Upper lobe of left lung (tissue), 6 donors: ENCODE measurements at regions not wholly inside any gene's neighbourhood (a gene's known extent, or its start where the extent isn't known, plus 50 kb on each side); places are given as distances from the start of the nearest gene placed in this dataset.
A peak's percentile ranks its signal among the peaks of the same experiment; 100 is the strongest.

Experiments used
- ATAC-seq, 2 donors: fragments of 200-7000 bp; cut with Tn5 transposase; one replicate each; pipeline ENCODE4 v1.9.1; 2022; ENCODE audit warnings: mild to moderate bottlenecking in 2 of 2, moderate library complexity in 2 of 2; ENCODE audit not compliant: low FRiP score in 2 of 2
- DNase-seq, 2 donors: peaks; one replicate each; pipeline ENCODE4 v3.0.0-alpha.2; 2019 to 2020
- H3K27ac ChIP-seq, 4 donors: fragments of 200-600 bp; sonication (generic); one replicate each; pipeline ENCODE4 v1.5.1; 2016 to 2019
- H3K27me3 ChIP-seq, 4 donors: fragments of 200-600 bp; sonication (generic); one replicate each; pipeline ENCODE4 v1.5.1; 2017 to 2019
- H3K36me3 ChIP-seq, 4 donors: fragments of 200-600 bp; sonication (generic); one replicate each; pipeline ENCODE4 v1.5.1; 2016 to 2019
- H3K4me1 ChIP-seq, 4 donors: fragments of 200-600 bp; sonication (generic); one replicate each; pipeline ENCODE4 v1.5.1; 2018 to 2019
- H3K4me3 ChIP-seq, 4 donors: fragments of 200-600 bp; sonication (generic); one replicate each; pipeline ENCODE4 v1.5.1; 2017 to 2019; ENCODE audit warnings: mild to moderate bottlenecking in 2 of 4, moderate library complexity in 1 of 4
- H3K9me3 ChIP-seq, 4 donors: fragments of 200-600 bp; sonication (generic); one replicate each; pipeline ENCODE4 v1.5.1; 2018 to 2019
- CTCF ChIP-seq, 6 experiments: fragments of 450-650 bp in 4 of 6; fragments of 200-600 bp in 2 of 6; sonication (generic) in 2 of 6; IDR thresholded peaks; one replicate each; pipeline ENCODE4 v1.5.1; 2016 to 2019; ENCODE audit warnings: antibody characterized with exemption in 6 of 6
- EP300 ChIP-seq, 4 donors: sonication (generic); formaldehyde crosslinking; IDR thresholded peaks; one replicate each; pipeline ENCODE4 v1.5.1; 2017; ENCODE audit warnings: antibody characterized with exemption in 4 of 4, control low read depth in 2 of 4
- POLR2A ChIP-seq, 4 donors: fragments of 450-650 bp; IDR thresholded peaks; one replicate each; pipeline ENCODE4 v1.5.1; 2016 to 2017; ENCODE audit warnings: antibody characterized with exemption in 4 of 4, mild to moderate bottlenecking in 2 of 4
- POLR2AphosphoS5 ChIP-seq, 2 donors: sonication (generic); formaldehyde crosslinking; IDR thresholded peaks; one replicate each; pipeline ENCODE4 v1.5.1; 2017; ENCODE audit warnings: antibody characterized with exemption in 2 of 2
- WGBS, 2 donors: methylation state at CpG; one replicate each; pipeline ENCODE4 v1.1.5; 2017 to 2018; 5-methylcytosine and 5-hydroxymethylcytosine counted together
- donor health status: DM: no; HTN: no; CAD: no; lungs with moderate emphysema.
- donor health status: DM: no; HTN: yes; CAD: no; lungs with severe emphysema.

DNA sequence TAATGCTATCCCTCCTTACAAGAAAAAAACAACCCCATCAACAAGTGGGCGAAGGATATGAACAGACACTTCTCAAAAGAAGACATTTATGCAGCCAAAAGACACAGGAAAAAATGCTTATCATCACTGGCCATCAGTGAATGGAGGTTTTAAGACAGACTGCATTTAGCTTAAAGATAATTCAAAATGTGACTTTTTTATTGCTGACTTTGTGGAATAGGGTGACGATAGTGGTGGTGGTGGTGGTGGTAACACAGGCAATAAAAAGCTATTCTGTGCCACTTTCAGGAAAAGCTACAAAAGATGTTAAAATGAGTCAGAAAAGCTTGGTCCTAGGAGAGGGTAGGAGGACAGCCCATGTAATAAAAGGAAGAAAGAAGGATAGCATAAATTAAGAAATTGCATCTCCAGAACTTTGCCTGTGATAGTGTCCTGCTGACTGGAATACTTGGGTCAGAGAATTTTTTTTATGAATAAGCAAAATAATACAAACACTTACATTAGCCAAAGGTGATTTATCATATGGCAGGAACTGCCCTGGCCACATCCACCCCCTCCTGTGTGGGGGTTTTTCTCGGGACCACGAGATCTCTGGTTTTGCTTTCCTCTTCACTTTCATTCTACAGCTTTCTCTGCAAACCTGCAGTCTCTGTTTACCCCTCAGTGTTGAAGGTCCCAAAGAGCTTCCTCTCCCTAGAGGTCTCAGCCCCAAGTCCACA, 186.7 kb downstream of the DRD1 start:
- H3K36me3 ChIP-seq, result no peaks in the 10 kb centered on the region
- 62 to 81% methylated on average over 4 of the region's 4 CpGs for WGBS, 2 donors

DNA sequence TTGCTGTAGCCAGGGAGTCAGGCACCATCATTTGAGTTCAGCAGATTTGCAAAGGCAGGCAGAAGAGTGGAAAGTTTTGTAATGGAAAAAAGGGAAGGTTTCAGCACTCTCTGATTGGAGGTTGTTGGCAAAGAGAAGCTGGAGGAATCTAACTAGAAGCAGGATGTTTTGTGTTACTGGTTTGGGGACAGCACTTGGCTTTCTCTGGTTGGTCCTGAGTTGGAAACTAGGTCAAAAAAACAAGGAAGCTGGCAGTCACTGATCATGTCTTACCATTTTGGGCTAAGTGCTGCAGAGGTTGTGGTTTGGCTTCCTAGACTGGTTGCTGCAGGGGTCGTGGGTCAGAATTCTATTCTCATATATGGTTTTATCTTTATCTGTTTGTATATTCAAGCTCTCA, 189.8 kb downstream of the DRD1 start:
- no peaks in the 10 kb centered on the region for H3K27me3 ChIP-seq
- peaks cover 0 to 6% (median 0%) of the 10 kb centered on the region in 4 donors for H3K4me1 ChIP-seq
- peak overlapping the region in 1 of 4 donors; percentile 48 for H3K27ac ChIP-seq
- no peak for TF ChIP-seq CTCF (IDR thresholded peaks at IDR 0.05)
- no peak for TF ChIP-seq POLR2AphosphoS5 (IDR thresholded peaks at IDR 0.05)
- TF ChIP-seq POLR2A (IDR thresholded peaks at IDR 0.05), result no peak
- no peak for TF ChIP-seq EP300 (IDR thresholded peaks at IDR 0.05)
- H3K9me3 ChIP-seq, result no peaks in the 10 kb centered on the region
- ATAC-seq (no peak), DNase-seq (no peak)
- WGBS, 2 donors, result 0 to 33% methylated on average over 1 of the region's 1 CpG
- H3K36me3 ChIP-seq, result no peaks in the 10 kb centered on the region
- H3K4me3 ChIP-seq, result no peak overlapping the region

More for the DNA sequence above, 186.7 kb downstream of the DRD1 start:
- no peak for TF ChIP-seq POLR2AphosphoS5 (IDR thresholded peaks at IDR 0.05)
- TF ChIP-seq EP300 (IDR thresholded peaks at IDR 0.05), result no peak
- no peak for TF ChIP-seq POLR2A (IDR thresholded peaks at IDR 0.05)
- no peak for TF ChIP-seq CTCF (IDR thresholded peaks at IDR 0.05)
- Histone ChIP-seq H3K4me3 (no peak overlapping the region), H3K4me1 (peaks cover 0 to 6% (median 0%) of the 10 kb centered on the region in 4 donors), H3K27ac (no peak overlapping the region), H3K27me3 (no peaks in the 10 kb centered on the region), H3K9me3 (peaks cover 0 to 2% (median 0%) of the 10 kb centered on the region in 4 donors)
- no peak for ATAC-seq
- no peak for DNase-seq

GRCh38 chr5:175253597-175253996, 190.4 kb downstream of the DRD1 start:
- Histone ChIP-seq H3K9me3 (no peaks in the 10 kb centered on the region), H3K4me1 (peaks cover 0 to 6% (median 0%) of the 10 kb centered on the region in 4 donors), H3K4me3 (no peak overlapping the region), H3K27me3 (no peaks in the 10 kb centered on the region), H3K36me3 (no peaks in the 10 kb centered on the region), H3K27ac (peak overlapping the region in 1 of 4 donors; percentile 48)
- 65 to 78% methylated on average over 8 of the region's 8 CpGs for WGBS, 2 donors
- ATAC-seq, result no peak
- DNase-seq, result no peak
- TF ChIP-seq EP300 (IDR thresholded peaks at IDR 0.05), result no peak
- no peak for TF ChIP-seq POLR2AphosphoS5 (IDR thresholded peaks at IDR 0.05)
- no peak for TF ChIP-seq CTCF (IDR thresholded peaks at IDR 0.05)
- TF ChIP-seq POLR2A (IDR thresholded peaks at IDR 0.05), result no peak

GRCh38 chr5:175252234-175252805, 191.7 kb downstream of the DRD1 start:
- 85 to 89% methylated on average over 4 of the region's 4 CpGs for WGBS, 2 donors

More at GRCh38 chr5:175252234-175252805, 191.7 kb downstream of the DRD1 start:
- H3K36me3 ChIP-seq, result no peaks in the 10 kb centered on the region
- H3K9me3 ChIP-seq, result no peaks in the 10 kb centered on the region
- DNase-seq (no peak), ATAC-seq (no peak)
- H3K27me3 ChIP-seq, result no peaks in the 10 kb centered on the region
- no peak for TF ChIP-seq CTCF (IDR thresholded peaks at IDR 0.05)
- TF ChIP-seq EP300 (IDR thresholded peaks at IDR 0.05), result no peak
- TF ChIP-seq POLR2A (IDR thresholded peaks at IDR 0.05), result no peak
- no peak for TF ChIP-seq POLR2AphosphoS5 (IDR thresholded peaks at IDR 0.05)
- H3K27ac ChIP-seq, result no peak overlapping the region
- peaks cover 0 to 6% (median 0%) of the 10 kb centered on the region in 4 donors for H3K4me1 ChIP-seq
- H3K4me3 ChIP-seq, result no peak overlapping the region
